HG03378 (cell line): ENCODE measurements at regions not wholly inside any gene's neighbourhood (a gene's known extent, or its start where the extent isn't known, plus 50 kb on each side); places are given as distances from the start of the nearest gene placed in this dataset.

Experiments
- ATAC-seq: cut with Tn5 transposase; IDR thresholded peaks from one replicate; pipeline ENCODE4 v1.9.1; 2021; ENCODE audit warnings: mild to moderate bottlenecking, moderate library complexity; ENCODE audit not compliant: unreplicated experiment

- ATAC-seq = no peak
These were observed 310.1 kb downstream of the PRL start for GRCh38 chr6:21986703-21987102.

- peak; percentile 91 for ATAC-seq
These were observed 309.3 kb downstream of the PRL start for GRCh38 chr6:21987501-21987957.

GRCh38 chr6:21990577-21990976 is 306.3 kb downstream of the PRL start:
- no peak for ATAC-seq

GRCh38 chr6:21992178-21992967 is 304.5 kb downstream of the PRL start:
- no peak for ATAC-seq

GRCh38 chr6:21993841-21994240 is 303.0 kb downstream of the PRL start:
- no peak for ATAC-seq

GRCh38 chr6:21994821-21995220 is 302.0 kb downstream of the PRL start:
- ATAC-seq = no peak

- ATAC-seq = no peak
These were observed 301.5 kb downstream of the PRL start for GRCh38 chr6:21995318-21995717.

GRCh38 chr6:21996425-21997118 is 300.3 kb downstream of the PRL start:
- no peak for ATAC-seq

- no peak for ATAC-seq
These were observed 299.5 kb downstream of the PRL start for GRCh38 chr6:21997119-21998037.

GRCh38 chr6:21998582-21998981 is 298.3 kb downstream of the PRL start:
- ATAC-seq = no peak

- ATAC-seq = no peak
These were observed 297.8 kb downstream of the PRL start for GRCh38 chr6:21999012-21999528.

GRCh38 chr6:21999741-22000140 is 297.1 kb downstream of the PRL start:
- ATAC-seq = no peak

- ATAC-seq = no peak
These were observed 295.3 kb downstream of the PRL start for GRCh38 chr6:22001396-22002027.

GRCh38 chr6:22003287-22003686 is 293.5 kb downstream of the PRL start:
- no peak for ATAC-seq

GRCh38 chr6:22006795-22007194 is 290.0 kb downstream of the PRL start:
- no peak for ATAC-seq

GRCh38 chr6:22007469-22007868 is 289.4 kb downstream of the PRL start:
- ATAC-seq = no peak

- no peak for ATAC-seq
These were observed 288.5 kb downstream of the PRL start for GRCh38 chr6:22008248-22008836.

GRCh38 chr6:22010102-22010501 is 286.7 kb downstream of the PRL start:
- no peak for ATAC-seq

- no peak for ATAC-seq
These were observed 281.6 kb downstream of the PRL start for GRCh38 chr6:22015216-22015615.

- no peak for ATAC-seq
These were observed 280.9 kb downstream of the PRL start for GRCh38 chr6:22015944-22016343.
